ENCODE measurements at regions not wholly inside any gene's neighbourhood (a gene's known extent, or its start where the extent isn't known, plus 50 kb on each side); places are given as distances from the start of the nearest gene placed in this dataset.
"Not testable (repeated sequence)": the region's sequence is repeated elsewhere in the genome, so short reads cannot be mapped to it uniquely, and the experiment has no call there.

GRCh38 chr7:24444666-24445440, 128.4 kb upstream of the PALS2 start:
- no peak overlapping the region for H3K27ac ChIP-seq
- TF ChIP-seq CTCF (conservative IDR thresholded peaks at IDR 0.05; ENCODE audit: low read depth, low read length) = no peak
- peaks cover 14% of the 10 kb centered on the region for H3K4me1 ChIP-seq (ENCODE audit: low read depth, poor library complexity, severe bottlenecking)
- no peaks in the 10 kb centered on the region for H3K27me3 ChIP-seq (ENCODE audit: insufficient read depth, low read depth)
- no peak overlapping the region for H2AFZ ChIP-seq (ENCODE audit: low read depth)
- H3K4me2 ChIP-seq = no peak overlapping the region
- H3K36me3 ChIP-seq (ENCODE audit: insufficient read depth) = no peaks in the 10 kb centered on the region
- H3K9ac ChIP-seq = no peak overlapping the region
- no peaks in the 10 kb centered on the region for H3K79me2 ChIP-seq (ENCODE audit: insufficient read depth, low read depth)
- H3K4me3 ChIP-seq (IDR thresholded peaks at IDR 0.05; ENCODE audit: insufficient read depth, low read depth, low read length) = no peak overlapping the region
- no peaks in the 10 kb centered on the region for H4K20me1 ChIP-seq (ENCODE audit: insufficient read depth)

- no peak for TF ChIP-seq CTCF (conservative IDR thresholded peaks at IDR 0.05; ENCODE audit: low read depth, low read length)
- Histone ChIP-seq H4K20me1 (ENCODE audit: insufficient read depth) (no peaks in the 10 kb centered on the region), H3K4me2 (no peak overlapping the region), H3K27me3 (ENCODE audit: insufficient read depth, low read depth) (no peaks in the 10 kb centered on the region), H3K4me3 (IDR thresholded peaks at IDR 0.05; ENCODE audit: insufficient read depth, low read depth, low read length) (no peak overlapping the region), H3K79me2 (ENCODE audit: insufficient read depth, low read depth) (no peaks in the 10 kb centered on the region), H3K4me1 (ENCODE audit: low read depth, poor library complexity, severe bottlenecking) (no peaks in the 10 kb centered on the region), H3K9ac (no peak overlapping the region), H2AFZ (ENCODE audit: low read depth) (no peak overlapping the region), H3K27ac (no peak overlapping the region), H3K36me3 (ENCODE audit: insufficient read depth) (no peaks in the 10 kb centered on the region)
Observed at GRCh38 chr7:24448038-24448437, 125.2 kb upstream of the PALS2 start.

DNA sequence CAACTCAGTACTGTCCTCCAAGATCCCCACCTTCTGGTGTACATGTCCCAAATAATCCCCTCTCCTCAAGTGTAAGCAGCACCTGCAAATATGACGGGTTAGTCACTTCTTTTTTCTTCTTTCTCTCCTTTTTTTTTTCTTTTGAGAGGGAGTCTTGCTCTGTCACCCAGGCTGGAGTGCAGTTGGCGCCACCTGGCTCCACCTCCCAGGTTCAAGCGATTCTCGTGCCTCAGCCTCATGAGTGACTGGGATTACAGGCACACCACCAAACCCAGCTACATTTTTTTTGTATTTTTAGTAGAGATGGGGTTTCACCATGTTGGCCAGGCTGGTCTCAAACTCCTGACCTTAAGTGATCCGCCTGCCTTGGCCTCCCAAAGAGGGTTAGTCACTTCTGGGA, 123.8 kb upstream of the PALS2 start:
- not testable (repeated sequence) for H3K36me3 ChIP-seq (ENCODE audit: insufficient read depth); H3K4me1 ChIP-seq (ENCODE audit: low read depth, poor library complexity, severe bottlenecking); H4K20me1 ChIP-seq (ENCODE audit: insufficient read depth); H3K27ac ChIP-seq; H2AFZ ChIP-seq (ENCODE audit: low read depth); H3K27me3 ChIP-seq (ENCODE audit: insufficient read depth, low read depth); H3K4me3 ChIP-seq (IDR thresholded peaks at IDR 0.05; ENCODE audit: insufficient read depth, low read depth, low read length); H3K9ac ChIP-seq; H3K4me2 ChIP-seq; H3K79me2 ChIP-seq (ENCODE audit: insufficient read depth, low read depth)

GRCh38 chr7:24455813-24456525, 117.3 kb upstream of the PALS2 start:
- no peaks in the 10 kb centered on the region for H3K79me2 ChIP-seq (ENCODE audit: insufficient read depth, low read depth)
- peak overlapping the region; percentile 60 for H3K9ac ChIP-seq
- no peaks in the 10 kb centered on the region for H3K27me3 ChIP-seq (ENCODE audit: insufficient read depth, low read depth)
- peak overlapping the region; percentile 89 for H2AFZ ChIP-seq (ENCODE audit: low read depth)
- H3K4me2 ChIP-seq = peak overlapping the region; percentile 69
- no peaks in the 10 kb centered on the region for H4K20me1 ChIP-seq (ENCODE audit: insufficient read depth)
- no peaks in the 10 kb centered on the region for H3K36me3 ChIP-seq (ENCODE audit: insufficient read depth)
- peak overlapping the region; percentile 92 for H3K27ac ChIP-seq
- no peak for TF ChIP-seq CTCF (conservative IDR thresholded peaks at IDR 0.05; ENCODE audit: low read depth, low read length)
- H3K4me1 ChIP-seq (ENCODE audit: low read depth, poor library complexity, severe bottlenecking) = peaks cover 45% of the 10 kb centered on the region
- H3K4me3 ChIP-seq (IDR thresholded peaks at IDR 0.05; ENCODE audit: insufficient read depth, low read depth, low read length) = no peak overlapping the region

Data from KMS-11 (cell line).